Astrocyte of the cerebellum (primary cell): ENCODE measurements at regions not wholly inside any gene's neighbourhood (a gene's known extent, or its start where the extent isn't known, plus 50 kb on each side); places are given as distances from the start of the nearest gene placed in this dataset.

Experiments used
- DNase-seq: peaks from one replicate; pipeline ENCODE4 v3.0.0-alpha.2; 2011; ENCODE audit warnings: low read depth
- H3K4me3 ChIP-seq: 2 replicates; pipeline ENCODE4 v1.5.1; 2011; ENCODE audit warnings: mild to moderate bottlenecking, low read depth, low read length, moderate library complexity
- CTCF ChIP-seq: IDR thresholded peaks from 2 replicates; pipeline ENCODE4 v1.5.1; 2012; ENCODE audit warnings: low read length, low read depth, moderate library complexity, mild to moderate bottlenecking; ENCODE audit errors: missing control alignments
- in situ Hi-C: cut with HindIII; loops from 2 replicates; pipeline ENCODE4 v1.10.0; 2017; ENCODE audit warnings: low sequenced_read_pairs

- DNase-seq = no peak
- no peak overlapping the region for H3K4me3 ChIP-seq
- in situ Hi-C loops = no loop called here
- TF ChIP-seq CTCF = no peak
Measured at GRCh38 chrX:122555925-122556324, 628.2 kb upstream of the GRIA3 start.

DNA sequence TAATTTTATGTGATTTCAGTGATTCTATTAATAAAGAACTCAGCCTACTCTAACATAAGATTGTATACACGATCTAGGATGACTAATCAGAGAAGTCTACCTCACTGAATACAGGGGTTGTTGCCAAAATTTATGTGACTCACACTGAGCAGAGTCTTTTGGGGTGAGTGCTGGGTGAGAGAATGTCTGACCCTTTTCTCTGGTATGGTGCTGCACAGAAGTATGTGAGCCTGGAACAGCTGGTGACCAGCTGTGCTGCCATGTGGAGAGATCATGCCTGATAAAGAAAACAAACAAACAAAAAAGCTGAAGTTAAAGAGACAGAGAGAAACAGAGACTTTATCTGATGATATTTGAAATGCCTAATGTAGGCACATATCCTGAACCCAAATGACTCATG is 618.1 kb upstream of the GRIA3 start:
- in situ Hi-C loops = no loop called here
- DNase-seq = peak; percentile 84
- TF ChIP-seq CTCF = no peak
- no peak overlapping the region for H3K4me3 ChIP-seq

- TF ChIP-seq CTCF = no peak
- no peak overlapping the region for H3K4me3 ChIP-seq
- no peak for DNase-seq
- in situ Hi-C loops = no loop called here
Measured at GRCh38 chrX:122566401-122566800, 617.7 kb upstream of the GRIA3 start.

GRCh38 chrX:122567911-122568310 is 616.2 kb upstream of the GRIA3 start:
- no peak overlapping the region for H3K4me3 ChIP-seq
- DNase-seq = no peak
- in situ Hi-C loops = no loop called here
- no peak for TF ChIP-seq CTCF

DNA sequence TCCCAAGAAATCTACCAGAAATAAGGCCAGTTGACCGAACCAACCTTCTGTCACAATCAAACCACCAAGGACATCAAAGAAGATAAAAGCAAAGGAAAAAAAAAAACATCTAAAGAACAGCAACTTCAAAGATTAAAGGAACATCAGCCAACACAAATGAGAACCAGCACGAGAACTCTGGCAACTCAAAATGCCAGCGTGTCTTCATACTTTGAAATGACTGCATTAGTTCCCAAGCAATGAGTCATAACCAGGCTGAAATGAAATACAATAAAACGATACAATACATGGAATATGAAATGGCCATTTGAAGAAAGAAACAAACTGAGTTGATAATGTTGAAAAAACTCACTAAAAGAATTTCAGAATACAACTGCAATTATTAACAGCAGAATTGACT is 611.6 kb upstream of the GRIA3 start:
- DNase-seq = peak; percentile 5
- in situ Hi-C loops = no loop called here
- TF ChIP-seq CTCF = no peak
- H3K4me3 ChIP-seq = no peak overlapping the region

- in situ Hi-C loops = no loop called here
- TF ChIP-seq CTCF = no peak
- H3K4me3 ChIP-seq = no peak overlapping the region
- DNase-seq = no peak
Measured at GRCh38 chrX:122579036-122579435, 605.0 kb upstream of the GRIA3 start.

- DNase-seq = no peak
- in situ Hi-C loops = no loop called here
- no peak for TF ChIP-seq CTCF
- H3K4me3 ChIP-seq = no peak overlapping the region
Measured at GRCh38 chrX:122579526-122579925, 604.6 kb upstream of the GRIA3 start.
